ENCODE measurements at regions not wholly inside any gene's neighbourhood (a gene's known extent, or its start where the extent isn't known, plus 50 kb on each side); places are given as distances from the start of the nearest gene placed in this dataset.

DNA sequence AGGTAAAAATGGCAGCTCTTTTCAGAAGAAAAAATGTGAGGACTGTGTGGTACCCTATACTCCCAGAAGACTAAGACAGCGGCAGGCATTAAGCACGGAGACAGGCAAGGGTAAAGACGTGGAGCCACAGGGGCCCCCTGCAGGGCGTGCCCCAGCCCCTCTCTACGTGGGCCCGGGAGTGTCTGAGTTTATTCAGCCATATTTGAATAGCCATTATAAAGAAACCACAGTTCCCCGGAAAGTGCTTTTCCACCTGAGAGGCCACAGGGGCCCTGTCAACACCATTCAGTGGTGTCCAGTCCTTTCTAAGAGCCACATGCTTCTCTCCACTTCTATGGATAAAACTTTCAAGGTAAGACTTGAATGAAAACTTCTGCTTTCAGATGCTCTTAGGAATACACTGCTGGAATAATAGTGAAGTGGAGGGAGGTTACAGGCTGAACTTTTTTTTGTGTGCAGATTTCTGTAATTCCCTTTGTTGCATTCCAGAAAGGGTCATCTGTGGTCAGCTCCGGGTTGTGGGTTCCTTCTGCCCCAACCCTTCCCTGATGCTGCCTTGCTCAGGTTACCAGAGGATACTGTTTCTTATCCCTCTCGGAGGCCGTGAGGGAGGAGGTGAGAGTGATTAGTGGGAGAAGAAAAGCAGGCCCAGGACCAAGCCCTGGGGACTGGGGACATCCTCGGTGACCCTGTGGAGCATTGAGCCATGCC lies 58.4 kb downstream of the SLC25A47 start:
- no peak for DNase-seq

DNA sequence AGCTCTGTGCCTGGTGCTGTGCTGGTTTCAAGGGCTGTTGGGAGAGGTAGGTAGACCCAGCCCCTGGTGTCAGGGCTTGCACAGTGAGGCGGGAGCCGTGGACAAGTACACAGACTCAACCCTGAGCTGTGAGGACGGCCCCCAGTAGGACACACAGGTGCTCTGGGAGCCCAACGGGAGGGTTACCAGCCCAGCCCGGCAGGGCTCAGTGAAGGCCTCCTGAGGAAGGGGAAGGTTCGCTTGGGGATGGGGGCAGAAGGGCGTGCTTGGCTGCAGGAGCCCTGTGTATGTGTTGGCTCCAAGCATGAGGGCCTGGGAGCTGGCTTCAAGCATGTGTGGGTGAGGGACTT lies 58.9 kb downstream of the SLC25A47 start:
- DNase-seq: no peak

DNA sequence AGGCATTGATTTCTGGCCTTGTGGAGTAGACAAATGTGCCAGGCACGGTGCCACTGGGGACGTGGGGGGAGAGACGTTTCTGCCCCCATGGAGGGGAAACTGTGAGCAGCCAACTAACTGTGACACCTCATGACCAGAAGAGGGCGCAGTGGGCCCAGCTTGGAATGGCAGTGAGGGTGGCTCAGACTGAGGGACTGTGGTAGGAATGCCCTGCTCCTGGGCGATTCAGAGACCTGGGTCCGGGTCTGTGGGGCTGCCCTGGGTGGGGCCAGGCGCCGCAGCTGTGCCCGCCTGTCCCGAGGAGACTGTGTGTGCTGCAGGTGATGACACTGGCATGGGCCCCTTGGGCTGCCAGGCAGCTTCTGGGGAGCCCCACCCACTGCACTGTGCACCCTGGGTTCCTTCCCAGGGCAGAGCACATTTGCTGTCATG lies 60.6 kb downstream of the SLC25A47 start:
- DNase-seq: peak; percentile 87

DNA sequence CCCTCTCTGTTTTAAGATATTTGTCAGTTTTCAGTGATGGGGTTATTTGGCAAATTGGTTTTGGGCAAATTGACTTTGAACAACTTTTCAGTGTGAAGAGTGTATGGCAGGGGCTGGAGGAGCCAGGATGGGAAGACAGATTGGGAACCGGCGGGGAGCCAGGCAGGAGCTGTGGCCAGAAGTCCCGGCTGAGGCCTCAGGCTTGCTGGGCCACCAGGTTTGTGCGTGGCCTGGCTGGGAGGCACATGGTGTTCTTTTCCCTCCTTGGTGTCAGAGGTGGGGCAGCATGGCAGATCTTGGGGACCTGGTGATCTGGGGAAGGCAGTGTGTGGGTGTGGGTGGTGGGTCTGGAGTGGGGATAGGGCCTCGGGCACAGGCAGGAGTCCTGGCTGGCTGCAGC lies 61.1 kb downstream of the SLC25A47 start:
- no peak for DNase-seq

DNA sequence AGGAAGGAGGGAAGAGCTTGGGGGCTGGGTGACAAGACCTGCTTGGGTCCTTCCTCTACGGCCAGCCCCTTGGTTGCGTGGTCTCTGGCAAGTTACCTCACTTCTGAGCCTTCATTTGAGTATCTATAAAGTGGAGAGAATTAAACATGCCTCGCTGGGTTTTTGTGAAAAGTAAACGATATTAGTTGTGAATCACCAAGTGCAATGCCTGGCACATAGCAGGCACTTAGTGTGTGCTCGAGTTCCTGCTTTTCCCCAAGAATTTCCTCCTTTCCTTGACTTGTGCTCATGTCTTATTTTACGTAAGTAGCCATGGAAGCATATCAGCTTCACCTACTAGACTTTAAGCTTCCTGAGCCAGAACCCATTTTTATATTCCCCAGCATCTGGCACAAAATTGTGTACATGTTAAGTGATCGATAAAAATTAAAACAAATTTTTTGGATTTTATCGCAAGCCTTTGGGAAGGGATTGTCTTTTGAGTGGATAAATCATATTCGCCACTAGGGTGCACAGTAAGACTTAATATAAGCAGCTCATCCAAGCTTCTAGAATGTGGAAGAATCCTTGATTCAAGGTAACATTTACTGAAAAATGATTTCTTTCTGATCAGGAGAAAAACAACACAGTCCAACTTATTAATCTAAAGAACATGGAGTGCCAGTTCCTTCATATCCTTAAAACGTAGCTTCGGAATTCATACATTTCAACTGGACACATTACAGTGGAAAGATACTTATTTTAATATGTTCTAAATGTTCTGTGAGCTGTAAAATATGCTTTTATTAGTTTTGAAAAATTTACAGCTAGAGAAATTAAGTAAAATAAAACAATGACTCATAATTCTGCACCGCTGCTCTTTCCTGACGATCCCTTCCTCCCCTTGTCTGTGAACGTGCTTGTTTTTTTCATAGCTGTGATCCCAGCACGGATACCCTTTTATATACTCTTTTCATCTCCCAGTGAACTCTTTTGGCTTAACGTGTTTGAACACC lies 62.0 kb downstream of the SLC25A47 start:
- peak; percentile 80 for DNase-seq

DNA sequence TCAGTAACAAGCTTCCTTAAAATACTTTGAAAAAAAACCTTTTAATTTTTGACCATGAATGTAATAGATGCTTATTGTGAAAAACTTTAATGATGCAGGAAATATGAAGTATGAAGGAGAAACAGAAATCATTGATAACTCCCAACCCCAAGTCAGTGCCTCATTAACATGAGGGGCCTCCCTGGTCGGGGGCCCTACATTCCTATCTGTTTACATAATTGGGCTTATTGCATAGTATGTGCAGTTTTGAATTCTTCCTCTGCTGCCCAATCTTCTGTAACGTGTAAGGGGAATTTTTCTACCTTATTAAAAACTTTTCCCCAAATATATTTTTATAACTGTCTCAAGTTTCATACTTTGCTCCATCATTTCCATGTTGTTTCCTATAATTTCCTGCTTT lies 63.0 kb downstream of the SLC25A47 start:
- DNase-seq: peak; percentile 79

DNA sequence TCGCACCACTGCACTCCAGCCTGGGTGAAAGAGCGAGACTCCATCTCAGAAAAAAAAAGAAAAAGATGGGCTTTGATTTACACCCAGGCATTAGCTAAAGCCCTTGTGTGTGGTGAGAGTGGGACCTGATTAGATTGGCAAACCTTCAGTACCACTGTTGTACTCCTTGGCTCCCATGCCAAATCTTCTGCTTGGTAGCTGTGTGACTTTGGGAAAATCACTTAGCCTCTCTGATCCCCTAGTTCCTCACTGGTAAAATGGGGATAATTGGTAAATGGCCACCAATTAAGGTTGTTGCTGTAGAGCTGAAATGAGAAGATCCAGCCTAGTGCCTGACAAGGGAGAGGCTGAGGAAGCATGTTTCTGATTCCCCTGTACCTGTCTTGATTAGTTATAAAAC lies 63.7 kb downstream of the SLC25A47 start:
- no peak for DNase-seq

DNA sequence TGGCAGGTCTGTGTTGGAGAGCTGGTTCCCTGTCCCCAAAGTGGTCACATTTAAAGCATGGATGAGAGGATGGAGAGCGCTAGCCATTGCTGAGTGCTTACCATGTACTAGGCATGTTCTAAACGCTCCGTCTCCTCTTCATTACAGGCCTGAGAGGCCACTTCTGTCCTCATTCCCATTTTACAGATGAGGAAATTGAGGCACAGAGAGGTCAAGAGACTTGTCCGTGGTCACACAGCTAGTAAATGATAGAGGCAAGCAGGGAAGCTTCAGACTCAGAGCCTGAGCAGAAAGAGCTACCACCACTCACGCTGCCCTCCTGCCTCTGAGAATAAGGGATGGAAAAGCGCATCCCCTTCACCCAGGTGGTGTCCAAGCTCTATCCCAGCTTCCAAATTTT lies 64.3 kb downstream of the SLC25A47 start:
- DNase-seq: peak; percentile 4

DNA sequence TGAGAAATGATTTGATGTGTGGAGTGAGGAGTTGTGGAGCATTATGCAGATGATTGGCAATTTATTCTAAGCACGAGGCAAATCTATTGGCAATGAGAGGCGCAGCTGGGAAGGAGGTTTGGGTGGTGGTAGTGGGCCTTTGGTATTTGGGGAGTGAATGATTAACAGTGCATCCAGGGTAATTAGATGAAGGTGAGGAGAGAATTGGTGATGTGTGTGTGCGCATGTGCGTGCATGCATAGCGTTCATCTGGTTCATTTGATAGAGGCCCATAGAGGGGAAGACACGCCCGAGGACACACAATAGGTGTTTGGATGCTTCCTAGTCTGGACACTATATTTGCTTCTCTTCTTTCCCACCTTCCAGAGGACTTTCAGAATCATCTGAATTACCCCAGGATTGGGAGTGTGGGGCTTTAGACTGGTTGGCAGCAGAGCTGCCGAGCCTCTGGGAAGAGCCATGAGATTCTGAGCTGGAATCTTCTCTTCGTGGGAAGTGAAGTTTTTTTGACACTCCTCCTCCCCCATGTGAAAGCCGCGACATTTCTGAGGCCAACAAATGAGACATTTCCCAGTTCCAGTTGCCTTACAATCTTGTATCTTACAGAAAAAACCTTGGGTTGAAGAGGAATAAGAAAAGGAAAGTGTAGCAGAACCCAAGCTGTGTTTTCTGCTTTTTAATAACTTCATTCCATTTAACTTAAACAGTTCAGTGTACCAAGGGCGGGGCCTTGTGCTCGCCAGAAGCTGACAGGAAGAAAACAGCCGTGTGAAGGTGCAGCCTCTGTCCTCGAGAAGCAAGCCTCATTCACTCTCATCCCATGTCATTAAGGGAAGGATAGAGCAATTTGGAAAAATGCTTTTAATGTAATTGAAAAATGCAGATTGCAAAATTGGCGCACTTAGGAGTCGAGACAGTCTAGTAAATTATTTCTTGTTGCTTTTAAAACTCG lies 65.2 kb downstream of the SLC25A47 start:
- peak; percentile 20 for DNase-seq

DNA sequence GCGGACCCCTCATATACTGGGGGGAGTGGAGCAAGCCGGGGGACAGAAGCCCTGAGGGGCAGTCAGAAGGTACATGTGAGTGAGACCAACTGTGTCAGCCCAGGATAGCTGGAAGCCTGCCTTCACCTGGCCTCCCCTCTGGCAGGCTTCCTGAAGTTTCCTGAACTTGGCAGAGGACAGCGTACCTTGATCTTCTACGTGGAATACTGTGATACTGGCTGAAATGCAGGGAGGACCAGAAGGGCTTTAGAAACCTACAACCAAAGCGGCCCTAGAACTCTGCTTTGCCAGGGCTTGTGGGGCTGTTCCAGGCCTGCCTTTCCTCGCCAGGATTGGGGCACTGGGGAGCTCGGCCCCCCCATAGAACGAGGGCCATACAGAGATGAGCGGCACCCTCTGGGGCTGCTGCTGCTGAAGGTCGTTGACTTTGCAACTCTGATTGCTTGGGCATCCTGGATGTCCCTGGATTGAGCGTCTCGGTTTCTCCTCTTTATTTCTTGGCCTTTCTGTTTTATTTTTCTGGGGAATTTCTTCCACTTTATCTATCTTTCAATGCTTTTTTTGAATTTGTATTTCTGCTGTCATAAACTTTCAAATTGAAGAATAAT lies 66.5 kb downstream of the SLC25A47 start:
- no peak for DNase-seq

DNA sequence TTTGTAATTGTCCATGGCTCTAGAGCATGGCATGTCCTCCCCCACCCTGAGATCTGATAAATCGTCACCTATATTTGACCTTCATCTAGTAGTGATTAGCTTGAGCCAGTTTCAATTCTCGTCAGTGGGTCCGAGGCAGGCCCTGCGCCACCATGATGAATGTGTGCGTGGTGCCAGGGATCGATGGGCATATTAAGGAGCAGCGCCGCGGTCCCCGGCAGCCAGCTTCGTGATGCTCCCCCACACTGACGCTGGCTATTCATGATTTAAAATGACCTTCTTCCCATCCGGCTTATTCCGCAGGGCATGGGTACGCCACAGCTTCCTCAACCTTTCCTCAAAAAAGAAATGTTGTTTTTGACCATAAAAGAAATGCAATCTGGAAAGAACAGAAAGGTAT lies 68.0 kb downstream of the SLC25A47 start:
- peak; percentile 4 for DNase-seq

DNA sequence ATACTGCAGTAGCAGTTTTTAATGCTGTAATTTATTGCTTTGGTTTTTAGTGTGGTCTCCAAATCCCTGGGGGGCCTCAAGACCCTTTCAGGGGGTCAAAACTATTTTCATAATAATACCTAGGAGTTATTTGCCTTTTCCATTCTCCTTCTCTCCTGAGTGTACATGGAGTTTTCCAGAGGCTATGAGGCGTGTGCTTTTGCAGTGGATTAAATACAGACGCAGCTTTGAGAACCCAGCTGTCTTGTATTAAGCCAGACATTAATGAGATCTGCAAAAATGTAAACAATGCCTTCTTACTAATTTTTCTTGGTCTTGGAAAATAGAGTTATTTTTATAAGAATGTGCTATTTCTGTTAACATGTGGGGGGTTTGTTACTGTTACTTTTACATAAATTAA lies 68.6 kb downstream of the SLC25A47 start:
- peak; percentile 72 for DNase-seq

DNA sequence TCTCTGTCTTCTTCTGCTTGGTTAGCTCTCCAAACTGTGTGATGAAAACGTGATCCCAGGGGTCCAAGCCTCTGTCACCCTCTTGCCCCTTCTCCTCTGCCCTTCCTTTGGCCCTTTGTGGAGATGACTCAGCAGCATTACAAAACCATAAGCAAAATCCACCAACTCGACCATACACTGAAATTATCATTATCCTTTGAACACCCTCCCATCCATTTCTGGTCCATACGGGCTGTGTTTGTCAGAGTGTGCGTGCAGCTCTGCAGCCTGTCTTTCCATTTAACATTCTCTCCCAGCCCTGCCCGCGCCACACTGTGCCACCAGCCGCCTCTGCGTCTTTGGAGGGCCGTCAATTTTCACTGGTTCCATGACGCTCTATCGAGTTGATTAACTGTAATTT lies 69.2 kb downstream of the SLC25A47 start:
- DNase-seq: peak; percentile 68

DNA sequence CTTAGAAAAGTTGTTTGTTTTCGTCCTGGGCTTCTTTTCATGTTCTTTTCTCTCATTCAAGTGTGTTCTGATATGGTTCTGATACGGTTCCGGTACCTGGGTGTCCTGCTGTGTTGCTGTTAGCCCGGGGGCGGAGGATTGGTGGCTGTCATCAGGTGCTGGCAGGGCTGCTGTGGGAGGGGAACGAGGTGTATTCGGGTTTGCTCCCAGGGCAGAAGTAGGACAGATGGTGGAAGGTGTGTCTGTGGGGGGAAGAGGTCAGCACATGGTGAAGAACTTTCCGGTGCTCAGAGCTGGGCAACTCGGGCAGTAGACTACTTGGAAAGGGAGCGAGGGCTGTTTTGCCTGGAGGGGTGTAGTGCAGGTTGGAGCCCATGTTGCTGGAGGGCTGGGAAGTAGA lies 70.2 kb downstream of the SLC25A47 start:
- DNase-seq: no peak

DNA sequence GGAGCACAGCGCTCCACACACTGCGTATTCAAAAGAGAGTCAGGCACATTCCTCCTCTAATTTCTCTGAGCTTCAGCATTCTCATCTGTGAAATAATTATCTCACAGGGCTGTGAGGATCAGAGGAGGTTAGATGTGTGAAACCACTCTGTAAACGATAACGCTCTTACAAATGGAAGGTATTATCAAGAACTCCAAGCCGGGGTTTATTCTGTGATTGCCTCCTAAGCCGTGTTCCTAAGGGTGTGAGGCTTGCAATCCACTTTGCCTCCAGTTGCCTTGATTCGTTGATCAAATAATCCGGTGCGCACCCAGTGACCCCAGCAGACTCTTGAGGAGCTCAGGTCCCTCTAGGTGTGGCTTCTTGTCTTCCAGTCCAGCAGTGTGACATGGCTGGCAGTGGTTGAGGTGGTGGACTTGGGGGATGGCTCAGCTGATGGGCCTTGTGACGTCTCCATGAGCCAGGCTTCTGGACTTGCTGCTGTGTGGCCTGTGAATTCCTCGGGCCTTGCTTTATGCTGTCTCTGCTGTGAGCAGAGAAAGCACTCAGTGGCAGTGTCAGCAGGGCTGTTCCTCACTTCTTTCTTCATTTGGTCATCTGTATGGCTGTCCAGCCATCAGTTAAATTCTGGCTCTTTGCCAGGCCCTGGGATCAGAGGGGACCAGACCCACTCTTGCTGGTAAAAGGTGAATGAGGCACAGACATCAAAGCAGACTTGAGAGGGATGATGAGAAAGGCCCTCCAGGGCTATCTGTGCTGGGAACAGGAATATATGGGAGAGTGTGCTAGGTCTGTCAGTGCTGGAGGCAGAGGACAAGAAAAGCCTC lies 71.0 kb downstream of the SLC25A47 start:
- no peak for DNase-seq

DNA sequence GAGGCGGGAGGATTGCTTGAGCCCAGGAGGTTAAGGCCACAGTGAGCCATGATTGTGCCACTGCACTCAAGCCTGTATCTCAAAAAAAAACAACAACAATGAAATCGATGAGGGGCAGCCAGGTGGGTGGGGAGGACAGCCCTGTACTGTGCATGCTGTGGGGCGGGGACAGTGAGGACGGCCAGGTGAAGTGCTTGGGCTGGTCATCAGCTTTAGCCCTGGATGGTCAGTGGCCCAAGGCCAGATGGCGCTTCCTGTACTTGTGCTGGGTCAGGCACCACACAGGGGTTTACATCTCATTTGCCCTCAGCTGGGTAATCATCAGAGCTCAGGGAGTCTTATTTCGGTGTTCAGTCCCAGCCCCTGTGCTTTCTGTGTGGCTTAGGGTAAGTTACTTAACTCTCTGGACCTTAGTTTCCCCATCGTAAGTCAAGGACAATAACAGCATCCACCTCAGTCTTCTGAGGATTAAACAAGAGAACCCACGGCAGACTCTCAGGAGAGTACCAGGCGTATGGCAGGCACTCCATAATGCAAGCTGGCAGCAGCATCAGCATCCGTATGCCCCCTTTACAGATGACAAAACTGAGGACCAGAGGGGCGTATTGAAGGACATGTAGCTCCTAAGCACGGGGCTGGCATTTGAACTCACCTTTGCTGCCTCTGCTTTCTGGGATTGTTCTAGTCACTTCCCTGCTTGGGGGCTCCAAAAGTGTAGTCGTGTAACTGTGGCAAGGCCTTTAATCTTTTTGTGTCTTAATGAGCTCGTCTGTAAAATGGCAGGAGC lies 71.9 kb downstream of the SLC25A47 start:
- DNase-seq: no peak

DNA sequence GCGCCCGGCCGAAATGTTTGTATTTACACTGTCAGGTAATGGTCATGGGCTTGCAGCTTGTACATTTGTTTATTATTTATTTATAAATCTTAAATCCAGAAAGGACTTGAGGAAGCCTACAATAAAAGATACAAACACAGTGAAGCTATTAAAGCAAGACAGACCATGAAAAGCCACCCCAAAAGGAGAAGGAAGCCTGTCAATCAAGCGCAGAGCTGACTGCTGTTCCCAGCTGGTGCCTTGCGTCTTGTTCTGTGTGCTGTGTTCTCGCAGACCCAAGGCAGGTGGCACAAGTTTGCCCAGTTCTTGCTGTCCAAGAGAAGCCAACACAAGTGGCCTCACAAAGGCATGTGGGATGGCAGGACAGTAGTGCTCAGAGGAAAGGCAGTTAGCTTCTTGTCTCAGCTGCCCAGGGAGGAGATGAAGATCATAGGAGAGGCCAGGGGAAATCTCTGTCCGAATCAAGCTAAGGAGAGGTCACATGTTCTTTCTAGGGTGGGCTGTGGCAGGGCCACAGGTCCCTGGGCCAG lies 73.2 kb downstream of the SLC25A47 start:
- DNase-seq: no peak

DNA sequence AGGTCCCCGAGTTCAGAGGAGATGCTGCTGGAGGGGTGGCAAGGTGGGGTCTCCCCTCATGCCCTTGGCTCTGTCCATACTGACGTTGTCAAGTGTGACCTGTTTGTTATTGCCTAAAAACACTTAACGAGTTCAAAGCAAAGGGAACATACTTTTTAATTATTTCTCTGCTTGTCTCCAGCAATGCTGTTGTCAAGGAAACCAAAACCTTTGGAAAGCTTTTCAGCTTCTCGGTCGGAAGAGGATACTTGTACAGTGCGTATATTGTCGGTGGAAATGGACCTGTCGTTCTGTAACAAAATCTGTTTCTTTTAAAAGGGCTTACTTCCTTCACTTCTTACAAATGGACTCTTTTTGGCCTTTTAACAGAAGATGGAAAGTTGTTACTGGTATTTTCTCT lies 73.9 kb downstream of the SLC25A47 start:
- DNase-seq: no peak

DNA sequence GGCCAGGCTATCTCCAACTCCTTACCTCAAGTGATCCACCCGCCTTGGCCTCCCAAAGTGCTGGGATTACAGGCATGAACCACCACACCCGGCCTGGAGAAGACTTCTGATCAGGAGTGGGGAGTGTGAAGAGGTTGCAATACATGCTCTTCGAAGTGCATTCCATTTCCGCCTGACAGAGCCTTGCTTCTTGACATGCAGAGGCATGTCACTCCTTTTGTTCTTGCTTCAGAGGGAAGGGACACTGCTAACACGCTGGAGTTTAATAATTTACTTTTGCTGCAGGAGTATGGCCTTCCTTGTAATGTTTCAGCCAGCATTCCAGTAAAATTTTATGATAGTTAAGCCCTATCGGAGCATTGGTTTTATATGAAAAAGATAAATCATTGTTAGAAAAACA lies 74.9 kb downstream of the SLC25A47 start:
- peak; percentile 91 for DNase-seq

DNA sequence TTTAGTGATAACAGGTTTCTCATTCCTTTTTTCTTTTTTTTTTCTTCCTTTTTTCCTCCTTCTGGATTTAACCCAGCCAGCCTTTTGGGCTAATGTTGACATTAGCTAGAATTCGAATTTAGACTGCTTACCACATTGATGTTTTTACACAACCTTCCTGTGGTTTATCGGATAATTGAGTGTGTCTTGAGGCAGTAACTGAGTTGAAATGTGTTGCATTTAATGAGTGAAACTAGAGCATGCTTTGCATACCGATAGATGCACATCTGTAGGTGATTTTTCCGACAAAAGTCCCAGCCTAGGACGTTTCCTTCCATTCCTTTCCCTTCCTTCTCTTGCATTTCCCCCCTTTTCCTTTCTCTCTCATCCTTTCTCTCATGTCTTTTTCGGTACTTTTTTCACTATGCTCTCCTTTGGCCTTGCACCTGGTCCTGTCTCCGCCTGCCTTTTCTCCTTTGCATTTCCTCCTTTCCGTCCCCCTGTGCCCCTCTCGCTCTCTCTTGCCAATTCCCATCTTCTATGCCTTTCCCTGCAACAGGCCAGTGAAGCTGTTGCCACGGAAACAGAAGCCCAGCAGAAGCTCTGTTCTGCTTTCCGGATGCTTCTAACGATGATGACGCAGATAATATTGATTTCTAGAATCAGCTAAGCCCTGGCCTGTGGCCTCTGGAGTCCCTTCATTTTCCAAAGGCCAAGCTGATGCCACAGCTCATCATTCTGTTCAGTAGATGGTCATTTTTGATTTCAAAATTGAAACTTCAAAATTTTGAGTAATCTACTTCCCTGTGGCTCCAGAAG lies 76.1 kb downstream of the SLC25A47 start:
- DNase-seq: peak; percentile 82

Measured in eye (tissue), 1 donor.